ENCODE measurements at regions not wholly inside any gene's neighbourhood (a gene's known extent, or its start where the extent isn't known, plus 50 kb on each side); places are given as distances from the start of the nearest gene placed in this dataset.

- intact Hi-C loops (cut with DNase I; ENCODE audit: low total_unique reads), result no loop called here
- no peak for DNase-seq (ENCODE audit: low spot score in 2 of 2)
- H3K4me3 ChIP-seq (ENCODE audit: low read depth, poor library complexity, severe bottlenecking), result no peak overlapping the region
- no peak for TF ChIP-seq POLR2A (IDR thresholded peaks at IDR 0.05)
- TF ChIP-seq, protein P1, sequence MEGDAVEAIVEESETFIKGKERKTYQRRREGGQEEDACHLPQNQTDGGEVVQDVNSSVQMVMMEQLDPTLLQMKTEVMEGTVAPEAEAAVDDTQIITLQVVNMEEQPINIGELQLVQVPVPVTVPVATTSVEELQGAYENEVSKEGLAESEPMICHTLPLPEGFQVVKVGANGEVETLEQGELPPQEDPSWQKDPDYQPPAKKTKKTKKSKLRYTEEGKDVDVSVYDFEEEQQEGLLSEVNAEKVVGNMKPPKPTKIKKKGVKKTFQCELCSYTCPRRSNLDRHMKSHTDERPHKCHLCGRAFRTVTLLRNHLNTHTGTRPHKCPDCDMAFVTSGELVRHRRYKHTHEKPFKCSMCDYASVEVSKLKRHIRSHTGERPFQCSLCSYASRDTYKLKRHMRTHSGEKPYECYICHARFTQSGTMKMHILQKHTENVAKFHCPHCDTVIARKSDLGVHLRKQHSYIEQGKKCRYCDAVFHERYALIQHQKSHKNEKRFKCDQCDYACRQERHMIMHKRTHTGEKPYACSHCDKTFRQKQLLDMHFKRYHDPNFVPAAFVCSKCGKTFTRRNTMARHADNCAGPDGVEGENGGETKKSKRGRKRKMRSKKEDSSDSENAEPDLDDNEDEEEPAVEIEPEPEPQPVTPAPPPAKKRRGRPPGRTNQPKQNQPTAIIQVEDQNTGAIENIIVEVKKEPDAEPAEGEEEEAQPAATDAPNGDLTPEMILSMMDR (IDR thresholded peaks at IDR 0.05), result no peak
These were observed 144.8 kb downstream of the TBC1D30 start for GRCh38 chr12:64968989-64969819.

- TF ChIP-seq, protein P1 (IDR thresholded peaks at IDR 0.05), result no peak
- no peak for TF ChIP-seq POLR2A (IDR thresholded peaks at IDR 0.05)
- intact Hi-C loops (cut with DNase I; ENCODE audit: low total_unique reads), result no loop called here
- H3K4me3 ChIP-seq (ENCODE audit: low read depth, poor library complexity, severe bottlenecking), result no peak overlapping the region
- DNase-seq (ENCODE audit: low spot score in 2 of 2), result no peak
These were observed 145.0 kb downstream of the WIF1 start for GRCh38 chr12:64976131-64976530.

DNA sequence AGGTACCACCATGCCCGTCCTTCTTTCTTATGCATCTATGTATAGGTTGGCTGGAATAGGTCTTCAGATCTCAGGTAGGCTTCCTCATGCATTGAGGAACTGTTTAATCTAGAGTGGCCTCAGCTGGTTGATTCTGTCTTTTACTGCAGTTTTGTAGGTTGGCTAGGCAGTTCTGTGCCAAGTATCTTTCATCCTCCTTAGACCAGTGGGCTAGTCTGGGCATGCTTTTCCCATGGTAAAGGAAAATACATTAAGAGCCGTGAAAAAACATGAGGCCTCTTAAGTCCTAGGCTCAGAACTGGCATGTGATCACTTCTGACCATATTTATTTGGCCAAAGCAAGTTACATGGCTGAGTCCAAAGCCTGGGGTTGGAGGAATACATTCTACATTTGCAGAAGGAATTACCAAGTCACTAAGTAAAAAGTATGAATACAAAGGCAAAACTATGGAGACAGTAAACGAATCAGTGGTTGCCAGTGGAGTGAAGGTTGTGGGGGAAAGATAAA, 137.3 kb downstream of the WIF1 start:
- intact Hi-C loops (cut with DNase I; ENCODE audit: low total_unique reads), result no loop called here
- whole genome bisulfite sequencing, 2 donors, result 80 to 81% methylated on average over 3 of the region's 3 CpGs
- TF ChIP-seq, protein P1 (IDR thresholded peaks at IDR 0.05), result no peak
- TF ChIP-seq POLR2A (IDR thresholded peaks at IDR 0.05), result no peak
- DNase-seq (ENCODE audit: low spot score in 2 of 2), result no peak
- no peak overlapping the region for H3K4me3 ChIP-seq (ENCODE audit: low read depth, poor library complexity, severe bottlenecking)

DNA sequence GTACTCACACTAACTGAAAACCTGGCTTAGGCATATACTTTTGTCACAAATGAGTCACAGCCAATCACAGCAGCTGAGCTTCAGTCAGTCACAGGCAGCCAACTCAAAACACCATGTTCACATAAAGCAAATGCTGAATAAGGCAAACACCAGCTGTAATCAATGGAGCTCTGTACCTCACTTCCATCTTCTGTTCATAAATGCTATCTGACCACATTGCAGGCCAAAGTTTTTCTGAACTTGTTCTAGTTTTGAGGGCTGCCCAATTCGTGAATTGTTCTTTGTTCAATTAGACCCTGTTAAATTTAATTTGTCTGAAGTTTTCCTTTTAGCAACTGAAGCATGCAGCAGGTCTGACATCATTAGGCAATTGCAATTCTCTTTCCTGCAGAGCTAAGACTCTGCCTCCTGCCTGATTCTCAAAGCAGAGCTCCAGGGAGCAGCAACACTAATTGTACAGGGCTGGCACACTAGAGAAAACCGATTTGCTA, 129.9 kb downstream of the WIF1 start:
- WGBS, 2 donors, result 32 to 49% methylated on average over 2 of the region's 2 CpGs
- TF ChIP-seq POLR2A (IDR thresholded peaks at IDR 0.05), result no peak
- TF ChIP-seq, protein P1 (IDR thresholded peaks at IDR 0.05), result no peak
- intact Hi-C loops (cut with DNase I; ENCODE audit: low total_unique reads), result no loop called here
- no peak for DNase-seq (ENCODE audit: low spot score in 2 of 2)
- H3K4me3 ChIP-seq (ENCODE audit: low read depth, poor library complexity, severe bottlenecking), result no peak overlapping the region

GRCh38 chr12:64992116-64992515, 129.0 kb downstream of the WIF1 start:
- no peak for DNase-seq (ENCODE audit: low spot score in 2 of 2)
- H3K4me3 ChIP-seq (ENCODE audit: low read depth, poor library complexity, severe bottlenecking), result no peak overlapping the region
- TF ChIP-seq, protein P1 (IDR thresholded peaks at IDR 0.05), result no peak
- TF ChIP-seq POLR2A (IDR thresholded peaks at IDR 0.05), result no peak
- WGBS, 2 donors, result 20% methylated on average over 5 of the region's 5 CpGs
- intact Hi-C loops (cut with DNase I; ENCODE audit: low total_unique reads), result no loop called here
